B cell (primary cell): ENCODE measurements at regions not wholly inside any gene's neighbourhood (a gene's known extent, or its start where the extent isn't known, plus 50 kb on each side); places are given as distances from the start of the nearest gene placed in this dataset.

ENCODE experiments used
- EZH2 ChIP-seq: IDR thresholded peaks from 2 replicates; pipeline ENCODE4 v1.6.1; 2012; ENCODE audit warnings: borderline replicate concordance, low read depth, mild to moderate bottlenecking, moderate library complexity, low read length; ENCODE audit not compliant: insufficient read depth, poor library complexity, severe bottlenecking
- TF ChIP-seq, protein P1 (sequence below): fragments of 200-600 bp; IDR thresholded peaks from one replicate; pipeline ENCODE4 v1.8.0; 2022; ENCODE audit warnings: antibody characterized with exemption, mild to moderate bottlenecking

DNA sequence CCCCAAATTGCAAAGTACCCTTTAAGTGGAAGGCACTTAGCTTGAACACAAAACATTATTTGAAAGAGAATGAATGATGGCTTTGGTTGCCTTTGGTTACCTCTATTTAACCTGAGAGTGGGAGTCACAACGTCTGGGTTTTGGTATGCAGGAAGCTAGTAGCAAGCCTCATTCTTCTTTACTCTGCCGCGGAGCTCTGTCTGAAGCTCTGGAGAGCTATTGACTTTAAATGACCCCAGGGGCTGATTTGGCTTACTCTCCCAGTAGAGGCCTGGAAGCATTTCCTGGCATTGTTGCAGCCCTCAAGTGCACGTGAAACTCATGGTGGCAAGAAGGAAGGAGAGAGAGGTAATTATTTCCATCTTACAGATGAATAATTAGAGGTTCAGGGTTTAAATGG is 81.8 kb upstream of the MAGEA4 start:
- TF ChIP-seq, protein P1, sequence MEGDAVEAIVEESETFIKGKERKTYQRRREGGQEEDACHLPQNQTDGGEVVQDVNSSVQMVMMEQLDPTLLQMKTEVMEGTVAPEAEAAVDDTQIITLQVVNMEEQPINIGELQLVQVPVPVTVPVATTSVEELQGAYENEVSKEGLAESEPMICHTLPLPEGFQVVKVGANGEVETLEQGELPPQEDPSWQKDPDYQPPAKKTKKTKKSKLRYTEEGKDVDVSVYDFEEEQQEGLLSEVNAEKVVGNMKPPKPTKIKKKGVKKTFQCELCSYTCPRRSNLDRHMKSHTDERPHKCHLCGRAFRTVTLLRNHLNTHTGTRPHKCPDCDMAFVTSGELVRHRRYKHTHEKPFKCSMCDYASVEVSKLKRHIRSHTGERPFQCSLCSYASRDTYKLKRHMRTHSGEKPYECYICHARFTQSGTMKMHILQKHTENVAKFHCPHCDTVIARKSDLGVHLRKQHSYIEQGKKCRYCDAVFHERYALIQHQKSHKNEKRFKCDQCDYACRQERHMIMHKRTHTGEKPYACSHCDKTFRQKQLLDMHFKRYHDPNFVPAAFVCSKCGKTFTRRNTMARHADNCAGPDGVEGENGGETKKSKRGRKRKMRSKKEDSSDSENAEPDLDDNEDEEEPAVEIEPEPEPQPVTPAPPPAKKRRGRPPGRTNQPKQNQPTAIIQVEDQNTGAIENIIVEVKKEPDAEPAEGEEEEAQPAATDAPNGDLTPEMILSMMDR = no peak
- no peak for TF ChIP-seq EZH2
